GM06990 (cell line): ENCODE measurements at regions not wholly inside any gene's neighbourhood (a gene's known extent, or its start where the extent isn't known, plus 50 kb on each side); places are given as distances from the start of the nearest gene placed in this dataset.

Source experiments
- DNase-seq: peaks from one replicate; pipeline ENCODE4 v3.0.0-alpha.2; 2011; ENCODE audit not compliant: insufficient read length; ENCODE audit errors: extremely low read depth
- H3K27me3 ChIP-seq: replicated peaks from 2 replicates; pipeline ENCODE4 v1.6.0; 2011; ENCODE audit warnings: low read length; ENCODE audit not compliant: control insufficient read depth, insufficient read depth
- H3K36me3 ChIP-seq: 2 replicates; pipeline ENCODE4 v1.5.1; 2011; ENCODE audit warnings: low read length; ENCODE audit not compliant: control insufficient read depth, insufficient read depth
- H3K4me3 ChIP-seq: replicated peaks from 2 replicates; pipeline ENCODE4 v1.5.1; 2011; ENCODE audit warnings: low read depth, mild to moderate bottlenecking, control low read depth, low read length
- TF ChIP-seq, protein P1 (sequence below): IDR thresholded peaks from 2 replicates; pipeline ENCODE4 v1.5.1; 2011; ENCODE audit warnings: low read length, control low read depth, mild to moderate bottlenecking, inconsistent platforms; ENCODE audit not compliant: insufficient read depth, poor library complexity, severe bottlenecking

DNA sequence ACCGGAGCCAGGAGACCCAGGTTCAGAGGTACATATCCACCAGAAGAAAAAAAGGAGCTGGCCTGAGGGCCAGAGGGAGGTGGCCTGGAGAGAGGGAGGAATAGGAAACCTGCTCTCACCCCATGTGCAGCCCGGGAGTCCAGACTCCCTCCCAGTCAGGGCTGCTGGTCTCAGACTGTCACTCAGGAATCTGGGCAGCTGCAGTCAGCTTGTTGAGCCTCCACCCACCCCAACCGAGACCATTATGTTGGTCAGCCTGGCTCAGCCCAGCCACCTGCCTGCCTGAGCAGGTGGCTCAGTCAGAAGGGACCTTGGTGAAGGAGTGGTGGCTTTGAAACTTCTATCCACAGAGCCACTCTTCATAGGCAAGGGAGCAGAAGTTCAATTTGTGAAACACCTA, 53.3 kb upstream of the EPB41L1 start:
- TF ChIP-seq, protein P1, sequence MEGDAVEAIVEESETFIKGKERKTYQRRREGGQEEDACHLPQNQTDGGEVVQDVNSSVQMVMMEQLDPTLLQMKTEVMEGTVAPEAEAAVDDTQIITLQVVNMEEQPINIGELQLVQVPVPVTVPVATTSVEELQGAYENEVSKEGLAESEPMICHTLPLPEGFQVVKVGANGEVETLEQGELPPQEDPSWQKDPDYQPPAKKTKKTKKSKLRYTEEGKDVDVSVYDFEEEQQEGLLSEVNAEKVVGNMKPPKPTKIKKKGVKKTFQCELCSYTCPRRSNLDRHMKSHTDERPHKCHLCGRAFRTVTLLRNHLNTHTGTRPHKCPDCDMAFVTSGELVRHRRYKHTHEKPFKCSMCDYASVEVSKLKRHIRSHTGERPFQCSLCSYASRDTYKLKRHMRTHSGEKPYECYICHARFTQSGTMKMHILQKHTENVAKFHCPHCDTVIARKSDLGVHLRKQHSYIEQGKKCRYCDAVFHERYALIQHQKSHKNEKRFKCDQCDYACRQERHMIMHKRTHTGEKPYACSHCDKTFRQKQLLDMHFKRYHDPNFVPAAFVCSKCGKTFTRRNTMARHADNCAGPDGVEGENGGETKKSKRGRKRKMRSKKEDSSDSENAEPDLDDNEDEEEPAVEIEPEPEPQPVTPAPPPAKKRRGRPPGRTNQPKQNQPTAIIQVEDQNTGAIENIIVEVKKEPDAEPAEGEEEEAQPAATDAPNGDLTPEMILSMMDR = no peak
- Histone ChIP-seq H3K4me3 (no peak overlapping the region), H3K27me3 (no peaks in the 10 kb centered on the region), H3K36me3 (no peaks in the 10 kb centered on the region)
- no peak for DNase-seq

DNA sequence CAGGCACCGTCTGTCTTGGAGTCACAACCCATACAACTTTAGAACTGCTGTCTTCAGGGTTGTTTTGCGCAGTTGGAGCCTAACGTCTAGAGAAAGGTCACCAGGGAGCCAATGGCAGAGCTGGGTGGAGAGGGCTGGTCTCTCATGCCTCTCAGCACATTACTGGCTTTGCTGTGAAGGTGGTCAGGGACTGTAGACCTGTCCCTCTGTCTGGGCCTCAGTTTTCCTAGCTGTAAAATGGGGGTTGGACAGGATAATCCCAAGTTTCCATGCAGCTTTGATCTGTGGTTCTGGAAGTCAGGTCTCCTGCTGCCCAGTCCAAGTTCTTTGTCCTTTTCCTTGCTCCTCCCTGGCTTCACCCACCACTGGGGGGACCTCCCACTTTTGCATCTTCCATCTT, 52.2 kb upstream of the EPB41L1 start:
- H3K36me3 ChIP-seq = no peaks in the 10 kb centered on the region
- H3K27me3 ChIP-seq = no peaks in the 10 kb centered on the region
- TF ChIP-seq, protein P1 = no peak
- no peak overlapping the region for H3K4me3 ChIP-seq
- no peak for DNase-seq

DNA sequence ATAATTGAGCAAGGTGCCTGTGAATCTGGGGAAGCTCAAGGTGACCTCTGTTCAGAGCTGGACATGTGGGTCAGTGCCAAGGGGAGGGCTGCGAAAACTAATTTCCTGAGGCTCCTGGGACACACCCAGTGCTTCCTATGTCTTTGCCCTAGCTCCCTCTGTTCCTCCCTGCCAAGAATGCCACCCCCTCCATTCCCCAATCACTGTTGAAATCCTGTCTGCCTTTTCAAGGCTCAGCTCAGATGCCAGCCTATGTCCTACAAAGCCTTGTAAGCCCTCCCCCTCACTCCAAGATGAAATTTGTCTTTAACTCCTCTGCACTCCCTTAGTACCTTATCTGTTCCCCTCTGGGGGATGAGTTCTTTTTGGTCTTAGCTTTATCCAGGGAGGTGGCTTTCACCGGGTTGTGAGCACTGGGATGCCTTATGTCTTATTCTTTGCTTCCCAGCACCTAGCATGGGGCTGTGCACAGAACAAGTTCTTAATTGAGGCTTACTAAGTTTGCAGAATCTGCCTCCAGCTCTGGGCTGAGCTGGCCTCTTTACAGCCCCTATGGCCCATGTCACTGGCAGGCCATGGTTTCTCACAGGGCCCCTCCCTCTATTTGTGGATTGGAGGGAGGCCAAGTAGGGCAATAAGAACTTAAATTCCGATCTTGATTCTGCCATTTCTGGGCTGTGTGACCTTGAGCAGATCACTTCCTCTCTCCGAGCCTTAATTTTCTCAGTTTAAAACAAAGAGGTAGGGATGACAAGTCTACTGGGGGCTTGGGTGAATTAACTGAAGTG, 51.5 kb upstream of the EPB41L1 start:
- Histone ChIP-seq H3K27me3 (no peaks in the 10 kb centered on the region), H3K36me3 (no peaks in the 10 kb centered on the region), H3K4me3 (no peak overlapping the region)
- TF ChIP-seq, protein P1 = no peak
- no peak for DNase-seq

DNA sequence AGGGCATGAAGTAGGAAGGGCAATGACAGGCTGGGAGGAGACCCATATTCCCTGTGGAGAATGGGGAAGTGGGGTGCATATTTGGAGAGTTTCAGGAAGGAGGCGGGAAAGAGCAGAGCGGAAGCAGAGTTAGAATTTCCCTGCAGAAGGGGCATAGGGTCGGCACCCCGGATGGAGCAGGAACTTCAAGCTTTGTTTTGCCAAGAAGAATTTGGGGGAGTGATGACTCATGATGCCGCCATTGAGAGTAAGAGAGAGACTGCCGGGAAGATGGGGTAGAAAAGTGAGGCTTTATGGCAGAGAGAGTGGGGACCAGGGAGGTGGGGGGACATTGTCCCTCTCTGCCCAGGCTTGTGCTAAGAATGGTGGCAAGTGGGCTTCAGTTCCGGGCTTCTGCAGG, 50.3 kb upstream of the EPB41L1 start:
- no peak for DNase-seq
- H3K36me3 ChIP-seq = no peaks in the 10 kb centered on the region
- H3K27me3 ChIP-seq = no peaks in the 10 kb centered on the region
- TF ChIP-seq, protein P1 = no peak
- H3K4me3 ChIP-seq = no peak overlapping the region
